Stomach (tissue), 4 donors: ENCODE measurements at regions not wholly inside any gene's neighbourhood (a gene's known extent, or its start where the extent isn't known, plus 50 kb on each side); places are given as distances from the start of the nearest gene placed in this dataset.

Experiments
- EP300 ChIP-seq: sonication (generic); formaldehyde crosslinking; IDR thresholded peaks from one replicate; pipeline ENCODE4 v1.6.1; 2017; ENCODE audit warnings: antibody characterized with exemption
- POLR2A ChIP-seq, 4 donors: fragments of 450-650 bp; IDR thresholded peaks; one replicate each; pipeline ENCODE4 v1.6.1; 2016; ENCODE audit warnings: antibody characterized with exemption in 4 of 4, control low read depth in 2 of 4, mild to moderate bottlenecking in 1 of 4, moderate library complexity in 1 of 4
- POLR2AphosphoS5 ChIP-seq, 3 donors: sonication (generic); formaldehyde crosslinking; IDR thresholded peaks; one replicate each; pipeline ENCODE4 v1.6.1; 2016; ENCODE audit warnings: antibody characterized with exemption in 3 of 3
- TF ChIP-seq, protein P1 (sequence below), 7 experiments: fragments of 450-650 bp in 4 of 7; fragments of 200-600 bp in 3 of 7; sonication (generic) in 3 of 7; IDR thresholded peaks; one replicate each; pipeline ENCODE4 v1.5.1; 2016 to 2019; ENCODE audit warnings: antibody characterized with exemption in 7 of 7, control low read depth in 2 of 7, mild to moderate bottlenecking in 1 of 7

- TF ChIP-seq, protein P1, sequence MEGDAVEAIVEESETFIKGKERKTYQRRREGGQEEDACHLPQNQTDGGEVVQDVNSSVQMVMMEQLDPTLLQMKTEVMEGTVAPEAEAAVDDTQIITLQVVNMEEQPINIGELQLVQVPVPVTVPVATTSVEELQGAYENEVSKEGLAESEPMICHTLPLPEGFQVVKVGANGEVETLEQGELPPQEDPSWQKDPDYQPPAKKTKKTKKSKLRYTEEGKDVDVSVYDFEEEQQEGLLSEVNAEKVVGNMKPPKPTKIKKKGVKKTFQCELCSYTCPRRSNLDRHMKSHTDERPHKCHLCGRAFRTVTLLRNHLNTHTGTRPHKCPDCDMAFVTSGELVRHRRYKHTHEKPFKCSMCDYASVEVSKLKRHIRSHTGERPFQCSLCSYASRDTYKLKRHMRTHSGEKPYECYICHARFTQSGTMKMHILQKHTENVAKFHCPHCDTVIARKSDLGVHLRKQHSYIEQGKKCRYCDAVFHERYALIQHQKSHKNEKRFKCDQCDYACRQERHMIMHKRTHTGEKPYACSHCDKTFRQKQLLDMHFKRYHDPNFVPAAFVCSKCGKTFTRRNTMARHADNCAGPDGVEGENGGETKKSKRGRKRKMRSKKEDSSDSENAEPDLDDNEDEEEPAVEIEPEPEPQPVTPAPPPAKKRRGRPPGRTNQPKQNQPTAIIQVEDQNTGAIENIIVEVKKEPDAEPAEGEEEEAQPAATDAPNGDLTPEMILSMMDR (IDR thresholded peaks at IDR 0.05): no peak
- no peak for TF ChIP-seq POLR2AphosphoS5 (IDR thresholded peaks at IDR 0.05)
- no peak for TF ChIP-seq POLR2A (IDR thresholded peaks at IDR 0.05)
- no peak for TF ChIP-seq EP300
Observed at GRCh38 chr6:91443405-91443804, 856.5 kb upstream of the MAP3K7 start.
